A549 (cell line): ENCODE measurements at regions not wholly inside any gene's neighbourhood (a gene's known extent, or its start where the extent isn't known, plus 50 kb on each side); places are given as distances from the start of the nearest gene placed in this dataset.
A peak's percentile ranks its signal among the peaks of the same experiment; 100 is the strongest.

Experiments used
- ATAC-seq, 2 experiments: fragments of 200-7000 bp in 1 of 2; fragments of >200 bp in 1 of 2; cut with Nextera tagmentation in 1 of 2; cut with Tn5 transposase in 1 of 2; 3 replicates each; pipeline versions ENCODE4 v1.8.0 to v1.9.1; 2018 to 2020; ENCODE audit warnings: mild to moderate bottlenecking in 1 of 2, moderate library complexity in 1 of 2
- CTCF ChIA-PET: fragments of 300-600 bp; sonication (Branson Sonifier 250); formaldehyde crosslinking; extraction: SDS; loops from one replicate; lab custom pipeline; 2021; ENCODE audit warnings: antibody characterized with exemption, inconsistent platforms; lab: Yijun Ruan, JAX
- POLR2A ChIA-PET: fragments of 350-600 bp; formaldehyde crosslinking; extraction: SDS; loops from one replicate; lab custom pipeline; 2021; ENCODE audit warnings: antibody characterized with exemption, inconsistent platforms; lab: Yijun Ruan, JAX
- DNase-seq, 2 experiments: peaks; one replicate each; pipeline versions ENCODE4 v3.0.0 to v3.0.0-alpha.2; 2011 to 2016; ENCODE audit warnings: low read depth in 1 of 2, low spot score in 1 of 2
- FAIRE-seq: peaks from 2 replicates; lab custom pipeline; 2011; peaks lifted over from hg19 to GRCh38; lab: Jason Lieb, UNC
- H3K27ac ChIP-seq, 2 experiments: fragments of >200 bp; sonication (Bioruptor Twin); formaldehyde crosslinking; 3 replicates each; pipeline ENCODE4 v1.5.1; 2016 to 2017
- H3K4me1 ChIP-seq: fragments of >200 bp; sonication (Bioruptor Twin); formaldehyde crosslinking; 3 replicates; pipeline ENCODE4 v1.6.1; 2016
- H3K4me2 ChIP-seq: fragments of >200 bp; sonication (Bioruptor Twin); formaldehyde crosslinking; 3 replicates; pipeline ENCODE4 v1.6.1; 2016
- H3K4me3 ChIP-seq: fragments of >200 bp; sonication (Bioruptor Twin); formaldehyde crosslinking; 3 replicates; pipeline ENCODE4 v1.5.1; 2016
- H3K9me3 ChIP-seq: fragments of >200 bp; sonication (Bioruptor Twin); formaldehyde crosslinking; 3 replicates; pipeline ENCODE4 v1.6.1; 2016
- CBX8 ChIP-seq: fragments of 200-600 bp; sonication (generic); IDR thresholded peaks from 2 replicates; pipeline ENCODE4 v1.6.1; 2016
- CEBPB ChIP-seq, 2 experiments: fragments of >200 bp in 1 of 2; sonication (Bioruptor Twin) in 1 of 2; formaldehyde crosslinking in 1 of 2; IDR thresholded peaks; 2 replicates each; pipeline ENCODE4 v1.6.1; 2012 to 2016
- CHD2 ChIP-seq: fragments of 150-350 bp; IDR thresholded peaks from 2 replicates; pipeline ENCODE4 v1.6.1; 2014; ENCODE audit warnings: low read length; ENCODE audit not compliant: partially characterized antibody
- GATA3 ChIP-seq: IDR thresholded peaks from 2 replicates; pipeline ENCODE4 v1.6.1; 2012; ENCODE audit warnings: borderline replicate concordance
- HOXB5 ChIP-seq: fragments of 250-450 bp; sonication (Bioruptor Pico); IDR thresholded peaks from 2 replicates; pipeline ENCODE4 v1.5.0; 2020; ENCODE audit warnings: mild to moderate bottlenecking, moderate library complexity
- NFE2L2 ChIP-seq: fragments of 150-350 bp; conservative IDR thresholded peaks from 2 replicates; pipeline ENCODE4 v1.6.1; 2014; ENCODE audit warnings: low read length
- PHF8 ChIP-seq: fragments of 200-600 bp; sonication (generic); IDR thresholded peaks from 2 replicates; pipeline ENCODE4 v1.6.1; 2016; ENCODE audit warnings: low read depth, mild to moderate bottlenecking, antibody characterized with exemption, moderate library complexity, borderline replicate concordance
- TP53 ChIP-seq: fragments of 250-450 bp; sonication (Bioruptor Pico); IDR thresholded peaks from 2 replicates; pipeline ENCODE4 v1.5.0; 2021; ENCODE audit warnings: mild to moderate bottlenecking, moderate library complexity
- ZC3H11A ChIP-seq: fragments of 450-650 bp; IDR thresholded peaks from 2 replicates; pipeline ENCODE4 v1.6.1; 2014; ENCODE audit warnings: antibody characterized with exemption, mild to moderate bottlenecking
- ZNF302 ChIP-seq: fragments of 250-450 bp; sonication (Bioruptor Pico); IDR thresholded peaks from 2 replicates; pipeline ENCODE4 v1.9.0; 2021; ENCODE audit warnings: inconsistent platforms, mild to moderate bottlenecking, moderate library complexity
- WGBS: methylation state at CpG from one replicate; pipeline ENCODE4 v1.1.6; 2017; ENCODE audit errors: missing lambda C conversion rate; 5-methylcytosine and 5-hydroxymethylcytosine counted together
- TF ChIP-seq, protein P1 (sequence below): fragments of 200-600 bp; sonication (generic); IDR thresholded peaks from 2 replicates; pipeline ENCODE4 v1.6.1; 2016; ENCODE audit warnings: antibody characterized with exemption, mild to moderate bottlenecking, moderate library complexity
- TF ChIP-seq, protein P2 (sequence below): fragments of >200 bp; sonication (Bioruptor Twin); formaldehyde crosslinking; IDR thresholded peaks from 3 replicates; pipeline ENCODE4 v1.5.1; 2016
- TF ChIP-seq, protein P3 (sequence below): fragments of 250-450 bp; sonication (Bioruptor Pico); IDR thresholded peaks from 2 replicates; pipeline ENCODE4 v1.5.0; 2021; ENCODE audit warnings: mild to moderate bottlenecking, moderate library complexity, borderline replicate concordance

GRCh38 chrX:100120956-100121355 is 289.1 kb downstream of the PCDH19 start:
- no peak overlapping the region for H3K27ac ChIP-seq
- H3K9me3 ChIP-seq = no peaks in the 10 kb centered on the region
- ATAC-seq (no peak), DNase-seq (no peak)
- H3K4me2 ChIP-seq = no peak overlapping the region
- no peak for TF ChIP-seq NFE2L2
- TF ChIP-seq, all 56 proteins: peak for 0
- FAIRE-seq = no peak
- no peaks in the 10 kb centered on the region for H3K4me1 ChIP-seq
- no peak overlapping the region for H3K4me3 ChIP-seq
- POLR2A ChIA-PET = no interaction called here
- CTCF ChIA-PET = no interaction called here
- 0% methylated on average over 1 of the region's 1 CpG for WGBS

- no peak for FAIRE-seq
- no peaks in the 10 kb centered on the region for H3K9me3 ChIP-seq
- ChIA-PET CTCF (no interaction called here), POLR2A (no interaction called here)
- no peaks in the 10 kb centered on the region for H3K4me1 ChIP-seq
- H3K4me3 ChIP-seq = no peak overlapping the region
- 3% methylated on average over 7 of the region's 7 CpGs for WGBS
- ATAC-seq = no peak
- no peak overlapping the region for H3K4me2 ChIP-seq
- TF ChIP-seq TP53 (CRISPR knock-in tag) (no peak), PHF8 (no peak), CHD2 (no peak), CBX8 (no peak), GATA3 (no peak)
- TF ChIP-seq, protein P1, sequence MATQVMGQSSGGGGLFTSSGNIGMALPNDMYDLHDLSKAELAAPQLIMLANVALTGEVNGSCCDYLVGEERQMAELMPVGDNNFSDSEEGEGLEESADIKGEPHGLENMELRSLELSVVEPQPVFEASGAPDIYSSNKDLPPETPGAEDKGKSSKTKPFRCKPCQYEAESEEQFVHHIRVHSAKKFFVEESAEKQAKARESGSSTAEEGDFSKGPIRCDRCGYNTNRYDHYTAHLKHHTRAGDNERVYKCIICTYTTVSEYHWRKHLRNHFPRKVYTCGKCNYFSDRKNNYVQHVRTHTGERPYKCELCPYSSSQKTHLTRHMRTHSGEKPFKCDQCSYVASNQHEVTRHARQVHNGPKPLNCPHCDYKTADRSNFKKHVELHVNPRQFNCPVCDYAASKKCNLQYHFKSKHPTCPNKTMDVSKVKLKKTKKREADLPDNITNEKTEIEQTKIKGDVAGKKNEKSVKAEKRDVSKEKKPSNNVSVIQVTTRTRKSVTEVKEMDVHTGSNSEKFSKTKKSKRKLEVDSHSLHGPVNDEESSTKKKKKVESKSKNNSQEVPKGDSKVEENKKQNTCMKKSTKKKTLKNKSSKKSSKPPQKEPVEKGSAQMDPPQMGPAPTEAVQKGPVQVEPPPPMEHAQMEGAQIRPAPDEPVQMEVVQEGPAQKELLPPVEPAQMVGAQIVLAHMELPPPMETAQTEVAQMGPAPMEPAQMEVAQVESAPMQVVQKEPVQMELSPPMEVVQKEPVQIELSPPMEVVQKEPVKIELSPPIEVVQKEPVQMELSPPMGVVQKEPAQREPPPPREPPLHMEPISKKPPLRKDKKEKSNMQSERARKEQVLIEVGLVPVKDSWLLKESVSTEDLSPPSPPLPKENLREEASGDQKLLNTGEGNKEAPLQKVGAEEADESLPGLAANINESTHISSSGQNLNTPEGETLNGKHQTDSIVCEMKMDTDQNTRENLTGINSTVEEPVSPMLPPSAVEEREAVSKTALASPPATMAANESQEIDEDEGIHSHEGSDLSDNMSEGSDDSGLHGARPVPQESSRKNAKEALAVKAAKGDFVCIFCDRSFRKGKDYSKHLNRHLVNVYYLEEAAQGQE = no peak
- TF ChIP-seq, protein P2, sequence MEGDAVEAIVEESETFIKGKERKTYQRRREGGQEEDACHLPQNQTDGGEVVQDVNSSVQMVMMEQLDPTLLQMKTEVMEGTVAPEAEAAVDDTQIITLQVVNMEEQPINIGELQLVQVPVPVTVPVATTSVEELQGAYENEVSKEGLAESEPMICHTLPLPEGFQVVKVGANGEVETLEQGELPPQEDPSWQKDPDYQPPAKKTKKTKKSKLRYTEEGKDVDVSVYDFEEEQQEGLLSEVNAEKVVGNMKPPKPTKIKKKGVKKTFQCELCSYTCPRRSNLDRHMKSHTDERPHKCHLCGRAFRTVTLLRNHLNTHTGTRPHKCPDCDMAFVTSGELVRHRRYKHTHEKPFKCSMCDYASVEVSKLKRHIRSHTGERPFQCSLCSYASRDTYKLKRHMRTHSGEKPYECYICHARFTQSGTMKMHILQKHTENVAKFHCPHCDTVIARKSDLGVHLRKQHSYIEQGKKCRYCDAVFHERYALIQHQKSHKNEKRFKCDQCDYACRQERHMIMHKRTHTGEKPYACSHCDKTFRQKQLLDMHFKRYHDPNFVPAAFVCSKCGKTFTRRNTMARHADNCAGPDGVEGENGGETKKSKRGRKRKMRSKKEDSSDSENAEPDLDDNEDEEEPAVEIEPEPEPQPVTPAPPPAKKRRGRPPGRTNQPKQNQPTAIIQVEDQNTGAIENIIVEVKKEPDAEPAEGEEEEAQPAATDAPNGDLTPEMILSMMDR = no peak
- H3K27ac ChIP-seq = no peak overlapping the region
- no peak for DNase-seq
Observed at GRCh38 chrX:100098660-100099375, 311.3 kb downstream of the PCDH19 start.

DNA sequence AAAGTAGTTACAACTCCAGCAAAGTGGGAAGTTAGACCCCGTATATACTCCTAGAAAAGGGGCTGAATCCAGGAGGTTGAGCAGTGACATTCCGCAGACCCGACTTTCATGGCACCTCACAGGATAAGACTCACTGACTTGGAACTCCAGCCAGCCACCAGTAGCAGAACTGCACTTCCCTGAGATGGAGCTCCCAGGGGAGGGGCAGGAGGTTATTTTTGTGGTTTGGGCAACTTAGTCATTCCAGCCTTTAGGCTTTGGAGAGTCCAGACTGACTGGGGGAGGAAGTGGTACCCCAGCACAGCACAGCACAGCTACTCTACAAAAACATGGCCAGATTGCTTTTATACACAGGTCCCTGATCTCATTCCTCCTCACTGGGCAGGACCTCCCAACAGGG is 319.1 kb downstream of the PCDH19 start:
- TF ChIP-seq, protein P3, sequence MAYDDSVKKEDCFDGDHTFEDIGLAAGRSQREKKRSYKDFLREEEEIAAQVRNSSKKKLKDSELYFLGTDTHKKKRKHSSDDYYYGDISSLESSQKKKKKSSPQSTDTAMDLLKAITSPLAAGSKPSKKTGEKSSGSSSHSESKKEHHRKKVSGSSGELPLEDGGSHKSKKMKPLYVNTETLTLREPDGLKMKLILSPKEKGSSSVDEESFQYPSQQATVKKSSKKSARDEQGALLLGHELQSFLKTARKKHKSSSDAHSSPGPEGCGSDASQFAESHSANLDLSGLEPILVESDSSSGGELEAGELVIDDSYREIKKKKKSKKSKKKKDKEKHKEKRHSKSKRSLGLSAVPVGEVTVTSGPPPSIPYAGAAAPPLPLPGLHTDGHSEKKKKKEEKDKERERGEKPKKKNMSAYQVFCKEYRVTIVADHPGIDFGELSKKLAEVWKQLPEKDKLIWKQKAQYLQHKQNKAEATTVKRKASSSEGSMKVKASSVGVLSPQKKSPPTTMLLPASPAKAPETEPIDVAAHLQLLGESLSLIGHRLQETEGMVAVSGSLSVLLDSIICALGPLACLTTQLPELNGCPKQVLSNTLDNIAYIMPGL (CRISPR knock-in tag) = no peak
- no peak for DNase-seq
- no peak for ATAC-seq
- POLR2A ChIA-PET = no interaction called here
- no peak overlapping the region for H3K27ac ChIP-seq
- 0% methylated on average over 1 of the region's 3 CpGs for WGBS
- H3K9me3 ChIP-seq = no peaks in the 10 kb centered on the region
- H3K4me3 ChIP-seq = no peak overlapping the region
- no peak for FAIRE-seq
- H3K4me2 ChIP-seq = no peak overlapping the region
- H3K4me1 ChIP-seq = no peaks in the 10 kb centered on the region
- CTCF ChIA-PET = no interaction called here

GRCh38 chrX:100089724-100090123 is 320.3 kb downstream of the PCDH19 start:
- no peak for FAIRE-seq
- H3K4me3 ChIP-seq = no peak overlapping the region
- no peak overlapping the region for H3K4me2 ChIP-seq
- H3K9me3 ChIP-seq = no peaks in the 10 kb centered on the region
- ATAC-seq = no peak
- no peak overlapping the region for H3K27ac ChIP-seq
- H3K4me1 ChIP-seq = no peaks in the 10 kb centered on the region
- ChIA-PET CTCF (no interaction called here), POLR2A (no interaction called here)
- TF ChIP-seq ZNF302 (CRISPR knock-in tag) (no peak), NFE2L2 (no peak), HOXB5 (no peak), ZC3H11A (peak; percentile 30; the same call in 1 of the 2 replicates), CEBPB (IDR thresholded peaks at IDR 0.05) (no peak)
- DNase-seq = no peak
- WGBS = 0% methylated on average over 3 of the region's 3 CpGs
